NOMO-1 (cell line): ENCODE measurements at regions not wholly inside any gene's neighbourhood (a gene's known extent, or its start where the extent isn't known, plus 50 kb on each side); places are given as distances from the start of the nearest gene placed in this dataset.
"Not testable (repeated sequence)": the region's sequence is repeated elsewhere in the genome, so short reads cannot be mapped to it uniquely, and the experiment has no call there.

Source experiments
- DNase-seq, 2 experiments: peaks; one replicate each; lab custom pipeline; 2025; ENCODE audit not compliant: unreplicated experiment in 2 of 2; lab: John Stamatoyannopoulos, UW

DNA sequence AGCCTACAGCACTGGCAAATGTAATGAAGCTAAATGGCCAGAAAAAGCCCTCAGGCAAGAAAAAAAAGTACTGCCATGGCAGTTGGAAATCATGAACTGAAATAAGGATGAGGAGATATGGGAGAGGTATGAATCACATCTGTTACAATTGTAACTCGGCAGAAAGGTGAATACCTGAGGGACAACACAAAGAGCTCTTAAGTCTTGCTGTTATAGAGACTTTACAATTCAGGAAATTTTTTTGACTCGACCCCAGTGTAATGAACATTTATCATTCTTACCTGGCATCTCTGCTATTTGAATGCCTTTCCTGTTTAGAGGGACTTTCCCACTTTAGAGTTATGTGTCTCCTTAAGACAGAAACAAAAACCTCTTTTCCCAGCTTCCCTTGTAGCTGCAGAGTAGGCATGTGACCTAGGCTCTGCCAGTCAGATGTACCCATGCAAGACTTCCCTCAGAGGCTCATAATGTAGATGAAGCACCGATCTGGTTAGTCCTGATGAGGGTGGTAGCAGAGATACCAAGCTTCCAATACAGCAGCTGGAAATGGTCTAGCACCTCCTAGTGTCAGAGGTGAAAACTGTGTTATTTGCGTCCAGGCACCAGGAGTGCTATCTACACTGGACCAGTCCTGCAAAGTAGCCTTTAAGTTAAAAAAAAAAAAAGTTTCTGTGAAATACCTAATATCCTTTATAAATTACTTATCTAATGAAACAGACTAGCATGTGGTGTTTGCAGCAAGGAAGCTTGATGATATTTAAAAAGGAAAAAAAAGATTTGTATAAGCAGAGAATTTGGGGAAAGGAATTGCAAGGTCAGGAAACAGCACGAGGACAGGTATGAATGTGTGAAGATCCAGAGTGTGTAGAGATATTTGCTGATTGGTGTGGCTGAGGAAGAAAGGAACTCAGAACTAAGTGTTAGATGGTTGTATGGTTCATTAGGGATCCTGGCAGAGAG, 146.9 kb upstream of the SLC1A3 start:
- DNase-seq, result peak in 1 of 2 experiments; percentile 25

GRCh38 chr5:36462295-36463021, 143.9 kb upstream of the SLC1A3 start:
- DNase-seq, result no peak

- DNase-seq, result not testable (repeated sequence)
Observed at GRCh38 chr5:36475942-36476341, 130.5 kb upstream of the SLC1A3 start.

GRCh38 chr5:36478646-36479317, 127.6 kb upstream of the SLC1A3 start:
- DNase-seq, result no peak

GRCh38 chr5:36481454-36482120, 124.8 kb upstream of the SLC1A3 start:
- no peak for DNase-seq

- DNase-seq, result no peak
Observed at GRCh38 chr5:36482812-36483211, 123.6 kb upstream of the SLC1A3 start.

DNA sequence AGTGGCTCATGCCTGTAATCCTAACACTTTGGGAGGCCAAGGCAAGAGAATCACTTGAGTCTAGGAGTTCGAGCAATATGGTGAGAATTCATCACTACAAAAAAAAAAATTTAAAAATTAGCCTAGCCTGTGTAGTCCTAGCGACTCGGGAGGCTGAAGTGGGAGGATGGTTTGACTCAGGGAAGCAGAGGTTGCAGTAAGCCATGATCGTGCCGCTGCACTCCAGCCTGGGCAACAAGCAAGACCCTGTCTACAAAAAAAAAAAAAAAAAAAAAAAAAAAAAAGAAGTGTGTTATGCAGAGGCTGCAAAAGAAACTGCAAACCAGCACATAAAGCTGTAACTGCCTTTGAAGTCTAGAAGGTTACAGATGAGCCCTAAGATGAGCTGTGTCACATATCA, 116.9 kb upstream of the SLC1A3 start:
- DNase-seq, result no peak

GRCh38 chr5:36491856-36492255, 114.5 kb upstream of the SLC1A3 start:
- no peak for DNase-seq

GRCh38 chr5:36492984-36493654, 113.3 kb upstream of the SLC1A3 start:
- no peak for DNase-seq

- DNase-seq, result no peak
Observed at GRCh38 chr5:36494028-36494427, 112.4 kb upstream of the SLC1A3 start.

GRCh38 chr5:36494841-36495601, 111.4 kb upstream of the SLC1A3 start:
- no peak for DNase-seq

DNA sequence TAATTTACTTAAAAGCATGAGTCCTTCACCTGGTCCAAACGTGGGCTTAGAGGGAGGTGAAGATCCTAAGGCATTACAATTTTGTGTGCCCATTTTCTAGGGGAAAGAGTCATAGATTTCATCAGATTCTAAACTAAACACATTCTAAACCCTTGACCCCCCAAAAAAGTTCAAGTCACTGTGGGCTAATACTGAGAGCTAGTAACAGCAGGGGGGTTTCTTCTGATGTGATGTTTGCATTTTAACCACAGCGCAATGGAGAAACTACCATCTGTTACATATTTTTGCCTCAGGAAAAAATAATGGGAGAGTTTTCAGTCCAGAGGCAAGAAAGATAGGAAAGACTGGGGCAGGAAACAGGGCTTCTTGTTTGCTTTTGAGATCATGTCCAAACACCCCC, 110.8 kb upstream of the SLC1A3 start:
- DNase-seq, result no peak

DNA sequence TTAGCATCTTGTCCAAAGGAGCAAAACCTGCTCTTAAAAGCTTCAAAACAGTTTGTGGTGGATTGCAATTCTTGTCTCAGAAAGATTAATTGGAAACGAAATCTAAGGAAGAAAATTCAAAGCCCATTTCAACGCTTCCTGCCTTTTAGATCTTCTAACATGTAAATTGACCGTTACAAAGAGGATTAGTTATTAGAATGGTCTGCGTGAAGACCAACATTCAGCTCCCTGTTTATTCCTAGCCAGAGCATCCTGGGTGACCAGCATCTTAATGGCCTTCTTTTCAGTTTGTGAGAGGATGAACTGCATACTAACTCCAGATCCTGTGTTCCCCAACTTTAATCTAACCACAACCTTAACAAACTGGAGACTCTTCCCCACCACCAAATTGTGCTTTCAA, 109.9 kb upstream of the SLC1A3 start:
- no peak for DNase-seq

DNA sequence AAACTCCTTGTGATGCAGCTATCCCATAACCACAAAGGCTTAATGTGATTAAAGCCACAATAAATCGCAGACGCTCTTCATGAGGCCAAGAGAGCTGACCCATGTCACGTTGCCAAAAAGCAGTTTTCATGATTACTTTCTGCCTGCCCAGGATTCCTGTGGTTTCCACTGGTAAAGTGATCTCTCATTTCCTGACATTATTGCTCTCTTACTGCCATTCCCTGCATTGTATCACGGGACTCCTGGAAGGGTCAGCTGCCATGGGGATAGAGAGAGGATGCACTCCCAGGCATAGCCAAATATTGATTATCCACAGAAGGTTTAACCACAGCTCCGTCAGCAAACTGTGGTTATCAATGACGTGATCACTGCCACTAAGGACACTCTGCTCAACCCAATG, 103.8 kb upstream of the SLC1A3 start:
- no peak for DNase-seq

GRCh38 chr5:36505021-36505420, 101.4 kb upstream of the SLC1A3 start:
- DNase-seq, result no peak

- peak; percentile 29 to 85 for DNase-seq
Observed at GRCh38 chr5:36507332-36507952, 99.0 kb upstream of the SLC1A3 start.

DNA sequence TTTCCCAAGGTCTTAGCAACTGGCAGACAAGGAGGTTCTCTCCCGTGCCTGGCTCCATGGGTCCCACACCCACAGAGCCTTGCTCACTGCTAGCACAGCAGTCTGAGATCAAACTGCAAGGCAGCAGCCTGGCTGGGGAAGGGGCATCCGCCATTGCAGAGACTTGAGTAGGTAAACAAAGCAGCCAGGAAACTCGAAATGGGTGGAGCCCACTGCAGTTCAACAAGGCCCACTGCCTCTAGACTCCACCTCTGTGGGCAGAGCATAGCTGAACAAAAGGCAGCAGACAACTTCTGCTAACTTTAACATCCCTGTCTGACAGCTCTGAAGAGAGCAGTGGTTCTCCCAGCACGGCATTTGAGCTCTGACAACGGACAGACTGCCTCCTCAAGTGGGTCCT, 98.1 kb upstream of the SLC1A3 start:
- DNase-seq, result not testable (repeated sequence)

DNA sequence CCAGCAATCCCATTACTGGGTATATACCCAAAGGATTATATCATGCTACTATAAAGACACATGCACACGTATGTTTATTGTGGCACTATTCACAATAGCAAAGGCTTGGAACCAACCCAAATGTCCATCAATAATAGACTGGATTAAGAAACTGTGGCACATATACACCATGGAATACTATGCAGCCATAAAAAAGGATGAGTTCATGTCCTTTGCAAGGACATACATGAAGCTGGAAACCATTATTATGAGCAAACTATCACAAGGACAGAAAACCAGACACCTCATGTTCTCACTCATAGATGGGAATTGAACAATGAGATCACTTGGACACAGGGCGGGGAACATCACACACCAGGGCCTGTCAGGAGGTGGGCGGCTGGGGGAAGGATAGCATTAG, 92.8 kb upstream of the SLC1A3 start:
- DNase-seq, result not testable (repeated sequence)

- DNase-seq, result no peak
Observed at GRCh38 chr5:36519881-36520280, 86.5 kb upstream of the SLC1A3 start.
